GM21528 (cell line): ENCODE measurements at regions not wholly inside any gene's neighbourhood (a gene's known extent, or its start where the extent isn't known, plus 50 kb on each side); places are given as distances from the start of the nearest gene placed in this dataset.
"Not testable (repeated sequence)": the region's sequence is repeated elsewhere in the genome, so short reads cannot be mapped to it uniquely, and the experiment has no call there.

ENCODE experiments used
- ATAC-seq: cut with Tn5 transposase; IDR thresholded peaks from one replicate; pipeline ENCODE4 v1.9.1; 2021; ENCODE audit warnings: mild to moderate bottlenecking, moderate library complexity; ENCODE audit not compliant: unreplicated experiment, low FRiP score

GRCh38 chr9:106038266-106039001 lies 344.1 kb downstream of the TMEM38B start:
- ATAC-seq: no peak

GRCh38 chr9:106039151-106039935 lies 345.0 kb downstream of the TMEM38B start:
- no peak for ATAC-seq

- not testable (repeated sequence) for ATAC-seq
Observed at GRCh38 chr9:106041920-106042319, 347.6 kb downstream of the TMEM38B start.

- ATAC-seq: no peak
Observed at GRCh38 chr9:106051545-106051944, 357.2 kb downstream of the TMEM38B start.

GRCh38 chr9:106052166-106052565 lies 357.8 kb downstream of the TMEM38B start:
- no peak for ATAC-seq

- no peak for ATAC-seq
Observed at GRCh38 chr9:106052735-106053134, 358.4 kb downstream of the TMEM38B start.

GRCh38 chr9:106056328-106056727 lies 362.0 kb downstream of the TMEM38B start:
- no peak for ATAC-seq

- ATAC-seq: no peak
Observed at GRCh38 chr9:106058460-106058859, 364.1 kb downstream of the TMEM38B start.

- ATAC-seq: no peak
Observed at GRCh38 chr9:106059886-106060285, 365.5 kb downstream of the TMEM38B start.

GRCh38 chr9:106060885-106061284 lies 366.5 kb downstream of the TMEM38B start:
- ATAC-seq: no peak

- ATAC-seq: no peak
Observed at GRCh38 chr9:106062250-106062649, 367.9 kb downstream of the TMEM38B start.

- ATAC-seq: no peak
Observed at GRCh38 chr9:106065136-106065535, 370.8 kb downstream of the TMEM38B start.

GRCh38 chr9:106065579-106066214 lies 371.4 kb downstream of the TMEM38B start:
- ATAC-seq: no peak

- ATAC-seq: no peak
Observed at GRCh38 chr9:106066940-106067524, 372.7 kb downstream of the TMEM38B start.

- no peak for ATAC-seq
Observed at GRCh38 chr9:106069241-106069640, 374.9 kb downstream of the TMEM38B start.

GRCh38 chr9:106072421-106072820 lies 378.1 kb downstream of the TMEM38B start:
- no peak for ATAC-seq

- no peak for ATAC-seq
Observed at GRCh38 chr9:106074006-106074405, 379.7 kb downstream of the TMEM38B start.

- ATAC-seq: no peak
Observed at GRCh38 chr9:106075236-106075959, 381.1 kb downstream of the TMEM38B start.

- no peak for ATAC-seq
Observed at GRCh38 chr9:106075960-106076327, 381.6 kb downstream of the TMEM38B start.

GRCh38 chr9:106076711-106077110 lies 382.4 kb downstream of the TMEM38B start:
- ATAC-seq: no peak
